CD4-positive, alpha-beta T cell treated with Interleukin-4 for 1 hour (primary cell): ENCODE measurements at regions not wholly inside any gene's neighbourhood (a gene's known extent, or its start where the extent isn't known, plus 50 kb on each side); places are given as distances from the start of the nearest gene placed in this dataset.
"Not testable (repeated sequence)": the region's sequence is repeated elsewhere in the genome, so short reads cannot be mapped to it uniquely, and the experiment has no call there.

ENCODE experiments used
- DNase-seq, 2 donors: peaks; one replicate each; pipeline ENCODE4 v3.0.0-alpha.2; 2020 to 2022

- no peak for DNase-seq
Observed at GRCh38 chr5:84783003-84783402, 398.3 kb upstream of the EDIL3 start.

GRCh38 chr5:84779186-84779585 is 394.5 kb upstream of the EDIL3 start:
- no peak for DNase-seq

- DNase-seq: no peak
Observed at GRCh38 chr5:84764227-84764626, 379.5 kb upstream of the EDIL3 start.

GRCh38 chr5:84758008-84758407 is 373.3 kb upstream of the EDIL3 start:
- no peak for DNase-seq

- DNase-seq: no peak
Observed at GRCh38 chr5:84752780-84753179, 368.1 kb upstream of the EDIL3 start.

- DNase-seq: no peak
Observed at GRCh38 chr5:84748313-84748712, 363.6 kb upstream of the EDIL3 start.

- not testable (repeated sequence) for DNase-seq
Observed at GRCh38 chr5:84746280-84746679, 361.6 kb upstream of the EDIL3 start.

GRCh38 chr5:84741056-84741455 is 356.4 kb upstream of the EDIL3 start:
- DNase-seq: no peak

GRCh38 chr5:84729326-84729725 is 344.6 kb upstream of the EDIL3 start:
- no peak for DNase-seq

- no peak for DNase-seq
Observed at GRCh38 chr5:84727708-84728107, 343.0 kb upstream of the EDIL3 start.

- no peak for DNase-seq
Observed at GRCh38 chr5:84725946-84726570, 341.4 kb upstream of the EDIL3 start.

GRCh38 chr5:84724683-84725082 is 340.0 kb upstream of the EDIL3 start:
- DNase-seq: no peak

- DNase-seq: no peak
Observed at GRCh38 chr5:84724181-84724580, 339.5 kb upstream of the EDIL3 start.

GRCh38 chr5:84718377-84718776 is 333.7 kb upstream of the EDIL3 start:
- DNase-seq: no peak

- no peak for DNase-seq
Observed at GRCh38 chr5:84715686-84716085, 331.0 kb upstream of the EDIL3 start.

GRCh38 chr5:84715091-84715490 is 330.4 kb upstream of the EDIL3 start:
- DNase-seq: no peak

GRCh38 chr5:84709075-84709474 is 324.4 kb upstream of the EDIL3 start:
- no peak for DNase-seq

GRCh38 chr5:84706678-84707641 is 322.3 kb upstream of the EDIL3 start:
- no peak for DNase-seq

- not testable (repeated sequence) for DNase-seq
Observed at GRCh38 chr5:84700545-84700944, 315.9 kb upstream of the EDIL3 start.

GRCh38 chr5:84696651-84697050 is 312.0 kb upstream of the EDIL3 start:
- DNase-seq: no peak

- no peak for DNase-seq
Observed at GRCh38 chr5:84695330-84695729, 310.6 kb upstream of the EDIL3 start.

- no peak for DNase-seq
Observed at GRCh38 chr5:84693256-84693655, 308.6 kb upstream of the EDIL3 start.

- no peak for DNase-seq
Observed at GRCh38 chr5:84688566-84688965, 303.9 kb upstream of the EDIL3 start.
